ENCODE measurements at regions not wholly inside any gene's neighbourhood (a gene's known extent, or its start where the extent isn't known, plus 50 kb on each side); places are given as distances from the start of the nearest gene placed in this dataset.

DNA sequence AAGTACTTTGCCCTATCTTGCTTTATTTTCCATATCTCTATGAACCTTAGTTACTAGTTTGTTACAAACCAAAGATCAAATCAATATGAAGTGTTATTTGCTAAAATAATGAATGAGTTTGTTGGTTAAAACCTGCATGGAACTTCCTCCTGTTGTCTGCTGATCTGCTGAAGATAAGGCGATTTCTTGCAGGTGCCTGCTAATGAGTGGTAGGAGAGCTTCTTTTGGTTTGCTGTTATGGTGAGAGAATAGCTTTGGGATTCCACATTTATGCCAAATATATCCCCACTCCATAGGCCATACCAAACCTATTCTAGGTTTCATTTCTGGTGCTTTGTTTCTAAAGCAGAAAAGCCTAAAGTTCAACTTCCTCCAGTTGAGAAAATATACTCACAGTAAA, 103.8 kb upstream of the PCDH10 start:
- WGBS (ENCODE audit: low lambda C conversion rate): 0% methylated on average over 1 of the region's 1 CpG
- Histone ChIP-seq H3K9ac (ENCODE audit: insufficient read depth, low read depth, low read length) (no peak overlapping the region), H3K9me3 (ENCODE audit: low read length) (0 out of 2 replicates have a peak, but pooled peaks cover 3% of the 10 kb centered on the region), H3K36me3 (replicated peaks in 1 of 2; ENCODE audit: control insufficient read depth in 1 of 2, insufficient read depth in 2 of 2, low read length in 2 of 2) (no peaks in the 10 kb centered on the region), H3K27me3 (ENCODE audit: control insufficient read depth in 1 of 2, insufficient read depth in 2 of 2, low read length in 2 of 2) (no peaks in the 10 kb centered on the region), H3K27ac (ENCODE audit: extremely low read length, insufficient read depth, low read length) (no peak overlapping the region), H3K4me1 (ENCODE audit: insufficient read depth, low read length) (no peaks in the 10 kb centered on the region), H3K4me2 (ENCODE audit: low read depth, low read length) (no peak overlapping the region), H2AFZ (ENCODE audit: low read length) (no peak overlapping the region), H3K4me3 (replicated peaks in 1 of 3; ENCODE audit: insufficient read depth in 1 of 3, low read depth in 2 of 3, low read length in 3 of 3) (no peak overlapping the region), H4K20me1 (ENCODE audit: insufficient read depth, low read length) (no peaks in the 10 kb centered on the region), H3K79me2 (ENCODE audit: insufficient read depth, low read length) (no peaks in the 10 kb centered on the region)
- DNase-seq (ENCODE audit: low spot score) (no peak), ATAC-seq (no peak), FAIRE-seq (no peak)
- in situ Hi-C loops (cut with HindIII; ENCODE audit: extremely low pct_ligation_motif_present, low pct_unique_long_range_greater_than_20kb): no loop called here
- ChIA-PET POLR2A (no interaction called here), CTCF (ENCODE audit: low intra/inter-chr PET ratio, low total read pairs) (no interaction called here)
- TF ChIP-seq, protein P1, sequence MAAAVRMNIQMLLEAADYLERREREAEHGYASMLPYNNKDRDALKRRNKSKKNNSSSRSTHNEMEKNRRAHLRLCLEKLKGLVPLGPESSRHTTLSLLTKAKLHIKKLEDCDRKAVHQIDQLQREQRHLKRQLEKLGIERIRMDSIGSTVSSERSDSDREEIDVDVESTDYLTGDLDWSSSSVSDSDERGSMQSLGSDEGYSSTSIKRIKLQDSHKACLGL (CRISPR knock-in tag; IDR thresholded peaks at IDR 0.05): no peak
- TF ChIP-seq ZNF83 (CRISPR knock-in tag; IDR thresholded peaks at IDR 0.05; ENCODE audit: borderline replicate concordance) (no peak), CCAR2 (optimal IDR thresholded peaks at IDR 0.05; ENCODE audit: low read depth, low read length) (no peak), ZNF33B (CRISPR knock-in tag; IDR thresholded peaks at IDR 0.05) (no peak), TEAD2 (CRISPR knock-in tag; IDR thresholded peaks at IDR 0.05) (no peak), CCDC6 (CRISPR knock-in tag; IDR thresholded peaks at IDR 0.05) (no peak), ARNTL (CRISPR knock-in tag; IDR thresholded peaks at IDR 0.05) (no peak), ZNF317 (CRISPR knock-in tag; IDR thresholded peaks at IDR 0.05) (no peak), SNAPC2 (CRISPR knock-in tag; IDR thresholded peaks at IDR 0.05) (no peak), ZNF343 (CRISPR knock-in tag; IDR thresholded peaks at IDR 0.05) (no peak), ZBTB7A (CRISPR knock-in tag; IDR thresholded peaks at IDR 0.05) (no peak), TCF12 (IDR thresholded peaks at IDR 0.05) (no peak), TCF12 (CRISPR knock-in tag; IDR thresholded peaks at IDR 0.05) (no peak), ISX (CRISPR knock-in tag; conservative IDR thresholded peaks at IDR 0.05) (no peak), SPEN (CRISPR knock-in tag; IDR thresholded peaks at IDR 0.05; ENCODE audit: low read depth) (no peak), HMG20B (CRISPR knock-in tag; conservative IDR thresholded peaks at IDR 0.05) (no peak), MIER3 (CRISPR knock-in tag; IDR thresholded peaks at IDR 0.05; ENCODE audit: borderline replicate concordance) (no peak), MTA3 (CRISPR knock-in tag; IDR thresholded peaks at IDR 0.05) (no peak), NFAT5 (CRISPR knock-in tag; IDR thresholded peaks at IDR 0.05) (no peak)
- TF ChIP-seq, protein P2, sequence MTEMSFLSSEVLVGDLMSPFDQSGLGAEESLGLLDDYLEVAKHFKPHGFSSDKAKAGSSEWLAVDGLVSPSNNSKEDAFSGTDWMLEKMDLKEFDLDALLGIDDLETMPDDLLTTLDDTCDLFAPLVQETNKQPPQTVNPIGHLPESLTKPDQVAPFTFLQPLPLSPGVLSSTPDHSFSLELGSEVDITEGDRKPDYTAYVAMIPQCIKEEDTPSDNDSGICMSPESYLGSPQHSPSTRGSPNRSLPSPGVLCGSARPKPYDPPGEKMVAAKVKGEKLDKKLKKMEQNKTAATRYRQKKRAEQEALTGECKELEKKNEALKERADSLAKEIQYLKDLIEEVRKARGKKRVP (CRISPR knock-in tag; IDR thresholded peaks at IDR 0.05): no peak
- TF ChIP-seq, protein P3, sequence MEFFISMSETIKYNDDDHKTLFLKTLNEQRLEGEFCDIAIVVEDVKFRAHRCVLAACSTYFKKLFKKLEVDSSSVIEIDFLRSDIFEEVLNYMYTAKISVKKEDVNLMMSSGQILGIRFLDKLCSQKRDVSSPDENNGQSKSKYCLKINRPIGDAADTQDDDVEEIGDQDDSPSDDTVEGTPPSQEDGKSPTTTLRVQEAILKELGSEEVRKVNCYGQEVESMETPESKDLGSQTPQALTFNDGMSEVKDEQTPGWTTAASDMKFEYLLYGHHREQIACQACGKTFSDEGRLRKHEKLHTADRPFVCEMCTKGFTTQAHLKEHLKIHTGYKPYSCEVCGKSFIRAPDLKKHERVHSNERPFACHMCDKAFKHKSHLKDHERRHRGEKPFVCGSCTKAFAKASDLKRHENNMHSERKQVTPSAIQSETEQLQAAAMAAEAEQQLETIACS (CRISPR knock-in tag; IDR thresholded peaks at IDR 0.05): no peak
- intact Hi-C loops (cut with micrococcal nuclease; ENCODE audit: unreplicated experiment): no loop called here
- no TSS peak for BruUV-seq (replicated peaks)

All from HepG2 (cell line).